Hepatocyte (in vitro differentiated cells): ENCODE measurements at regions not wholly inside any gene's neighbourhood (a gene's known extent, or its start where the extent isn't known, plus 50 kb on each side); places are given as distances from the start of the nearest gene placed in this dataset.

Experiments
- CTCF ChIP-seq: fragments of 200-600 bp; sonication (generic); IDR thresholded peaks from 2 replicates; pipeline ENCODE4 v1.5.1; 2016; ENCODE audit warnings: antibody characterized with exemption, mild to moderate bottlenecking; ENCODE audit not compliant: poor library complexity
- EZH2phosphoT487 ChIP-seq: fragments of 200-600 bp; sonication (generic); IDR thresholded peaks from one replicate; pipeline ENCODE4 v1.6.1; 2018; ENCODE audit warnings: antibody characterized with exemption, mild to moderate bottlenecking, low read depth, moderate library complexity; ENCODE audit not compliant: unreplicated experiment, severe bottlenecking

GRCh38 chr5:30878746-30879145, 314.7 kb upstream of the CDH6 start:
- TF ChIP-seq CTCF: no peak
- TF ChIP-seq EZH2phosphoT487: no peak
